ENCODE measurements at regions not wholly inside any gene's neighbourhood (a gene's known extent, or its start where the extent isn't known, plus 50 kb on each side); places are given as distances from the start of the nearest gene placed in this dataset.

- Histone ChIP-seq H3K36me3 (ENCODE audit: control insufficient read depth, insufficient read depth, low read length) (no peaks in the 10 kb centered on the region), H3K27me3 (ENCODE audit: insufficient read depth, low read length, poor library complexity) (no peaks in the 10 kb centered on the region), H3K79me2 (ENCODE audit: control insufficient read depth, insufficient read depth, low read length) (peaks cover 3% of the 10 kb centered on the region), H4K5ac (ENCODE audit: low read length) (no peak overlapping the region), H4K8ac (ENCODE audit: low read depth, low read length) (no peak overlapping the region), H3K27ac (ENCODE audit: low read depth, low read length) (no peak overlapping the region), H3K4ac (ENCODE audit: low read depth, low read length) (no peak overlapping the region), H3K4me1 (ENCODE audit: control insufficient read depth, low read depth, low read length) (no peaks in the 10 kb centered on the region), H3K4me2 (ENCODE audit: low read length) (no peak overlapping the region), H3K79me1 (ENCODE audit: low read length) (peaks cover 9% of the 10 kb centered on the region), H2BK5ac (ENCODE audit: low read length) (no peak overlapping the region), H3K23ac (ENCODE audit: low read length) (no peak overlapping the region), H3K9ac (ENCODE audit: low read length) (no peak overlapping the region), H3K18ac (ENCODE audit: low read length) (no peak overlapping the region), H3K56ac (ENCODE audit: low read length) (peak overlapping the region; percentile 22), H2AK5ac (ENCODE audit: low read length) (no peak overlapping the region), H2BK15ac (replicated peaks; ENCODE audit: low read depth) (no peak overlapping the region), H2BK120ac (ENCODE audit: low read depth, low read length) (no peak overlapping the region), H3K4me3 (ENCODE audit: low read length) (no peak overlapping the region)
- no CpG with 5 or more reads among the region's 6 CpGs for WGBS (ENCODE audit: extremely low coverage, insufficient coverage, low lambda C conversion rate)
- DNase-seq, result peak; percentile 29
These were observed 61.1 kb upstream of the NPAS1 start for GRCh38 chr19:46958532-46958931.

DNA sequence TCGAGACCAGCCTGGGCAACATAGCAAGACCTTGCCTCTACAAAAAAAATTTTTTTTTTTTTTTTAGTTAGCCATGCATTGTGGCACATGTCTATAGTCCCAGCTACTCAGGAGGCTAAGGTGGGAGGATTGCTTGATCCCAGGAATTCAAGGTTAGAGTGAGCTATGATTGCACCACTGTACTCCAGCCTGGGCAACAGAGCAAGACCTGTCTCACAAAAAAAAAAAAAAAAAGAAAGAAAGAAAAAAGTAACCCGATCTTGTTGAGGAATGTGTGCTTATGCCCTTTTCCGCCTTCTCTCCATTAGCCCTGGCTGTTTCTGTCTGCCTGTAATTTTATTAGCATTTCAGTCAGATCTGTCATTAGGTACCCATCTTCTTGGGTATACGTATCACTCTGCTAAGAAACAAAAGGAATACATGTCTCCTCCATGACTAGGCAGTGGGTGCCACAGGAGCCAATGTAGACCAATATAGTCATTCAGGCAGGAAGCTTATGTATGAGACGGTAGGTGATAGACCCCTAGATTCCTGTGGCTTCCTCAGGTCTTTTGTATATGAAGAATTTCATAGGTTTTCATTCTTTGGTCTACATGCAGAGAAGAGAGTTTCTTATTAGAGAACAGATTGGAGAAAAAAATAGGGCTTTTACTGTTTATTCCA is 59.6 kb upstream of the NPAS1 start:
- no CpG with 5 or more reads among the region's 5 CpGs for WGBS (ENCODE audit: extremely low coverage, insufficient coverage, low lambda C conversion rate)
- no peak overlapping the region for H3K4me2 ChIP-seq (ENCODE audit: low read length)
- no peak overlapping the region for H3K18ac ChIP-seq (ENCODE audit: low read length)
- no peaks in the 10 kb centered on the region for H3K4me1 ChIP-seq (ENCODE audit: control insufficient read depth, low read depth, low read length)
- no peak overlapping the region for H4K5ac ChIP-seq (ENCODE audit: low read length)
- H4K8ac ChIP-seq (ENCODE audit: low read depth, low read length), result no peak overlapping the region
- no peak overlapping the region for H3K27ac ChIP-seq (ENCODE audit: low read depth, low read length)
- no peaks in the 10 kb centered on the region for H3K27me3 ChIP-seq (ENCODE audit: insufficient read depth, low read length, poor library complexity)
- H2BK5ac ChIP-seq (ENCODE audit: low read length), result no peak overlapping the region
- no peak overlapping the region for H3K4ac ChIP-seq (ENCODE audit: low read depth, low read length)
- no peak overlapping the region for H2BK120ac ChIP-seq (ENCODE audit: low read depth, low read length)
- no peak overlapping the region for H2AK5ac ChIP-seq (ENCODE audit: low read length)
- no peak for DNase-seq
- H3K4me3 ChIP-seq (ENCODE audit: low read length), result no peak overlapping the region
- no peak overlapping the region for H2BK15ac ChIP-seq (replicated peaks; ENCODE audit: low read depth)
- no peak overlapping the region for H3K23ac ChIP-seq (ENCODE audit: low read length)
- no peaks in the 10 kb centered on the region for H3K36me3 ChIP-seq (ENCODE audit: control insufficient read depth, insufficient read depth, low read length)
- no peak overlapping the region for H3K9ac ChIP-seq (ENCODE audit: low read length)
- H3K56ac ChIP-seq (ENCODE audit: low read length), result no peak overlapping the region
- peaks cover 7% of the 10 kb centered on the region for H3K79me1 ChIP-seq (ENCODE audit: low read length)
- H3K79me2 ChIP-seq (ENCODE audit: control insufficient read depth, insufficient read depth, low read length), result peaks cover 3% of the 10 kb centered on the region

GRCh38 chr19:46962030-46962570 is 57.5 kb upstream of the NPAS1 start:
- Histone ChIP-seq H3K27ac (ENCODE audit: low read depth, low read length) (no peak overlapping the region), H3K79me2 (ENCODE audit: control insufficient read depth, insufficient read depth, low read length) (peaks cover 3% of the 10 kb centered on the region), H2AK5ac (ENCODE audit: low read length) (no peak overlapping the region), H2BK5ac (ENCODE audit: low read length) (no peak overlapping the region), H3K4ac (ENCODE audit: low read depth, low read length) (no peak overlapping the region), H4K5ac (ENCODE audit: low read length) (no peak overlapping the region), H3K4me1 (ENCODE audit: control insufficient read depth, low read depth, low read length) (no peaks in the 10 kb centered on the region), H3K56ac (ENCODE audit: low read length) (no peak overlapping the region), H4K8ac (ENCODE audit: low read depth, low read length) (no peak overlapping the region), H3K27me3 (ENCODE audit: insufficient read depth, low read length, poor library complexity) (no peaks in the 10 kb centered on the region), H3K9ac (ENCODE audit: low read length) (no peak overlapping the region), H2BK15ac (replicated peaks; ENCODE audit: low read depth) (no peak overlapping the region), H3K79me1 (ENCODE audit: low read length) (peaks cover 7% of the 10 kb centered on the region), H3K4me3 (ENCODE audit: low read length) (no peak overlapping the region), H2BK120ac (ENCODE audit: low read depth, low read length) (no peak overlapping the region), H3K36me3 (ENCODE audit: control insufficient read depth, insufficient read depth, low read length) (no peaks in the 10 kb centered on the region), H3K18ac (ENCODE audit: low read length) (no peak overlapping the region), H3K23ac (ENCODE audit: low read length) (no peak overlapping the region), H3K4me2 (ENCODE audit: low read length) (no peak overlapping the region)
- no CpG with 5 or more reads among the region's 2 CpGs for WGBS (ENCODE audit: extremely low coverage, insufficient coverage, low lambda C conversion rate)
- peak; percentile 23 for DNase-seq

GRCh38 chr19:46963093-46963734 is 56.4 kb upstream of the NPAS1 start:
- Histone ChIP-seq H3K18ac (ENCODE audit: low read length) (no peak overlapping the region), H3K79me1 (ENCODE audit: low read length) (peaks cover 8% of the 10 kb centered on the region), H3K9ac (ENCODE audit: low read length) (no peak overlapping the region), H4K5ac (ENCODE audit: low read length) (no peak overlapping the region), H3K79me2 (ENCODE audit: control insufficient read depth, insufficient read depth, low read length) (peaks cover 3% of the 10 kb centered on the region), H3K4ac (ENCODE audit: low read depth, low read length) (no peak overlapping the region), H2BK5ac (ENCODE audit: low read length) (no peak overlapping the region), H2AK5ac (ENCODE audit: low read length) (no peak overlapping the region), H3K4me1 (ENCODE audit: control insufficient read depth, low read depth, low read length) (no peaks in the 10 kb centered on the region), H3K36me3 (ENCODE audit: control insufficient read depth, insufficient read depth, low read length) (no peaks in the 10 kb centered on the region), H2BK120ac (ENCODE audit: low read depth, low read length) (no peak overlapping the region), H3K23ac (ENCODE audit: low read length) (no peak overlapping the region), H3K56ac (ENCODE audit: low read length) (no peak overlapping the region), H3K4me2 (ENCODE audit: low read length) (no peak overlapping the region), H3K4me3 (ENCODE audit: low read length) (no peak overlapping the region), H2BK15ac (replicated peaks; ENCODE audit: low read depth) (no peak overlapping the region), H4K8ac (ENCODE audit: low read depth, low read length) (no peak overlapping the region), H3K27ac (ENCODE audit: low read depth, low read length) (no peak overlapping the region), H3K27me3 (ENCODE audit: insufficient read depth, low read length, poor library complexity) (no peaks in the 10 kb centered on the region)
- whole genome bisulfite sequencing (ENCODE audit: extremely low coverage, insufficient coverage, low lambda C conversion rate), result no CpG with 5 or more reads among the region's 7 CpGs
- DNase-seq, result no peak

DNA sequence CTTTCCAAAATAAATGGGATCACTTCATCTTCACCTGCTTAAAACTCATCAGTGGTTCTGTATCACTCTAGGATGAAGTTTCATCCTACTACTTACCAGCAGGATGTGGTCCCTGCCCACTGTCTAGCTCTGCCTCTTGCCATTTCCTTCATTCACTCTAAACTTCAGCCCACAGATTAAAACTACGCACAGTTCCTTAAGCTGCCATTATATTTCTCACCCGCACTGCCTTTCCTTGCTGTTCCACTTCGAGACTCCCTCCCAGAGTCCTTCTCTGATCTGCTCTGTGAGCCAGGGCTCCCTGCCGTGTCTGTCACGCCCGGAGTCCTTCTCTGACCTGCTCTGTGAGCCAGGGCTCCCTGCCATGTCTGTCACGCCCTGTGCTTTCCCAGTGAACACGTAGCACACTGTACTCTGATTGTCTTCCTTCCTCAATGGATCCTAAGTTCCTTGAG is 52.0 kb upstream of the NPAS1 start:
- H2BK5ac ChIP-seq (ENCODE audit: low read length), result no peak overlapping the region
- H3K56ac ChIP-seq (ENCODE audit: low read length), result no peak overlapping the region
- no peaks in the 10 kb centered on the region for H3K36me3 ChIP-seq (ENCODE audit: control insufficient read depth, insufficient read depth, low read length)
- H3K23ac ChIP-seq (ENCODE audit: low read length), result no peak overlapping the region
- H4K5ac ChIP-seq (ENCODE audit: low read length), result no peak overlapping the region
- no peak overlapping the region for H4K8ac ChIP-seq (ENCODE audit: low read depth, low read length)
- H2BK15ac ChIP-seq (replicated peaks; ENCODE audit: low read depth), result no peak overlapping the region
- no peak overlapping the region for H3K18ac ChIP-seq (ENCODE audit: low read length)
- no peaks in the 10 kb centered on the region for H3K4me1 ChIP-seq (ENCODE audit: control insufficient read depth, low read depth, low read length)
- H3K4ac ChIP-seq (ENCODE audit: low read depth, low read length), result no peak overlapping the region
- no peak overlapping the region for H2AK5ac ChIP-seq (ENCODE audit: low read length)
- no peak overlapping the region for H3K27ac ChIP-seq (ENCODE audit: low read depth, low read length)
- WGBS (ENCODE audit: extremely low coverage, insufficient coverage, low lambda C conversion rate), result no CpG with 5 or more reads among the region's 8 CpGs
- H2BK120ac ChIP-seq (ENCODE audit: low read depth, low read length), result no peak overlapping the region
- H3K79me2 ChIP-seq (ENCODE audit: control insufficient read depth, insufficient read depth, low read length), result no peaks in the 10 kb centered on the region
- no peak for DNase-seq
- H3K79me1 ChIP-seq (ENCODE audit: low read length), result peaks cover 8% of the 10 kb centered on the region
- no peak overlapping the region for H3K9ac ChIP-seq (ENCODE audit: low read length)
- H3K27me3 ChIP-seq (ENCODE audit: insufficient read depth, low read length, poor library complexity), result no peaks in the 10 kb centered on the region
- no peak overlapping the region for H3K4me3 ChIP-seq (ENCODE audit: low read length)
- H3K4me2 ChIP-seq (ENCODE audit: low read length), result no peak overlapping the region

Data from mesendoderm (in vitro differentiated cells).